HEK293 (cell line): ENCODE measurements at regions not wholly inside any gene's neighbourhood (a gene's known extent, or its start where the extent isn't known, plus 50 kb on each side); places are given as distances from the start of the nearest gene placed in this dataset.
A peak's percentile ranks its signal among the peaks of the same experiment; 100 is the strongest.

ENCODE experiments used
- CTCF ChIA-PET: fragments of 350-600 bp; formaldehyde crosslinking; extraction: SDS; loops from one replicate; lab custom pipeline; 2021; ENCODE audit warnings: antibody characterized with exemption; lab: Yijun Ruan, JAX
- POLR2A ChIA-PET: fragments of 300-600 bp; formaldehyde crosslinking; extraction: SDS; loops from one replicate; lab custom pipeline; 2020; ENCODE audit warnings: antibody characterized with exemption, inconsistent platforms; lab: Yijun Ruan, JAX
- H3K27ac ChIP-seq: fragments of 200-500 bp; sonication (Bioruptor generic); 2 replicates; pipeline ENCODE4 v1.5.1; 2014; ENCODE audit warnings: low read depth, low read length, control low read depth, inconsistent platforms; ENCODE audit errors: extremely low read depth
- H3K36me3 ChIP-seq, 2 experiments: fragments of 200-500 bp in 1 of 2; sonication (Bioruptor generic) in 1 of 2; 1 replicate in 1 of 2; 2 replicates in 1 of 2; pipeline ENCODE4 v1.5.1; 2014 to 2017; ENCODE audit warnings: inconsistent platforms in 2 of 2, low read length in 2 of 2; ENCODE audit not compliant: control insufficient read depth in 2 of 2, insufficient read depth in 1 of 2
- H3K4me1 ChIP-seq: fragments of 200-500 bp; sonication (Bioruptor generic); 2 replicates; pipeline ENCODE4 v1.5.1; 2014; ENCODE audit warnings: mild to moderate bottlenecking, low read length, inconsistent platforms; ENCODE audit not compliant: control insufficient read depth, insufficient read depth
- H3K4me3 ChIP-seq: 2 replicates; pipeline ENCODE4 v1.5.1; 2011; ENCODE audit warnings: low read depth, mild to moderate bottlenecking, control low read depth, low read length, moderate library complexity
- H3K9me3 ChIP-seq: fragments of 200-500 bp; sonication (Bioruptor generic); 2 replicates; pipeline ENCODE4 v1.5.1; 2014; ENCODE audit warnings: low read depth, low read length, inconsistent platforms; ENCODE audit not compliant: control insufficient read depth, insufficient read depth
- ATF2 ChIP-seq: fragments of 450-650 bp; formaldehyde crosslinking; IDR thresholded peaks from 2 replicates; pipeline ENCODE4 v1.5.1; 2016; ENCODE audit warnings: missing biosample characterization, missing genetic modification characterization, low read depth
- BCL11A ChIP-seq: fragments of 450-650 bp; formaldehyde crosslinking; IDR thresholded peaks from 2 replicates; pipeline ENCODE4 v1.5.1; 2016; ENCODE audit warnings: low read depth, missing biosample characterization, missing genetic modification characterization
- GLI4 ChIP-seq: fragments of 450-650 bp; formaldehyde crosslinking; IDR thresholded peaks from 2 replicates; pipeline ENCODE4 v1.5.1; 2016; ENCODE audit warnings: missing biosample characterization, missing genetic modification characterization
- IKZF3 ChIP-seq: fragments of 450-650 bp; IDR thresholded peaks from 2 replicates; pipeline ENCODE4 v1.5.0; 2018; ENCODE audit warnings: missing biosample characterization, mild to moderate bottlenecking, missing genetic modification characterization, moderate library complexity
- PRDM10 ChIP-seq: fragments of 450-650 bp; formaldehyde crosslinking; IDR thresholded peaks from 2 replicates; pipeline ENCODE4 v1.5.1; 2016; ENCODE audit warnings: missing biosample characterization, missing genetic modification characterization
- SP2 ChIP-seq: fragments of 450-650 bp; formaldehyde crosslinking; IDR thresholded peaks from 2 replicates; pipeline ENCODE4 v1.5.1; 2016; ENCODE audit warnings: missing biosample characterization, missing genetic modification characterization
- ZBTB44 ChIP-seq: fragments of 450-650 bp; IDR thresholded peaks from 2 replicates; pipeline ENCODE4 v1.5.1; 2018; ENCODE audit warnings: missing biosample characterization, mild to moderate bottlenecking, missing genetic modification characterization
- ZNF157 ChIP-seq: fragments of 450-650 bp; formaldehyde crosslinking; IDR thresholded peaks from 2 replicates; pipeline ENCODE4 v1.5.1; 2016; ENCODE audit warnings: missing biosample characterization, missing genetic modification characterization
- ZNF341 ChIP-seq: fragments of 450-650 bp; formaldehyde crosslinking; IDR thresholded peaks from 2 replicates; pipeline ENCODE4; 2016; ENCODE audit warnings: low read depth, missing biosample characterization, missing genetic modification characterization
- ZNF530 ChIP-seq: fragments of 450-650 bp; formaldehyde crosslinking; IDR thresholded peaks from 2 replicates; pipeline ENCODE4 v1.5.1; 2016; ENCODE audit warnings: low read depth, missing biosample characterization, missing genetic modification characterization
- ZNF558 ChIP-seq: fragments of 450-650 bp; formaldehyde crosslinking; IDR thresholded peaks from 2 replicates; pipeline ENCODE4 v1.5.1; 2016; ENCODE audit warnings: missing biosample characterization, missing genetic modification characterization
- ZNF585B ChIP-seq: fragments of 450-650 bp; formaldehyde crosslinking; IDR thresholded peaks from 2 replicates; pipeline ENCODE4 v1.5.1; 2016; ENCODE audit warnings: missing biosample characterization, missing genetic modification characterization
- ZNF623 ChIP-seq: fragments of 450-650 bp; formaldehyde crosslinking; IDR thresholded peaks from 2 replicates; pipeline ENCODE4 v1.5.1; 2016; ENCODE audit warnings: missing biosample characterization, missing genetic modification characterization
- ZNF660 ChIP-seq: fragments of 450-650 bp; IDR thresholded peaks from 2 replicates; pipeline ENCODE4 v1.5.1; 2018; ENCODE audit warnings: missing biosample characterization, mild to moderate bottlenecking, missing genetic modification characterization
- ZNF791 ChIP-seq: fragments of 450-650 bp; formaldehyde crosslinking; IDR thresholded peaks from 2 replicates; pipeline ENCODE4 v1.5.1; 2016; ENCODE audit warnings: missing biosample characterization, missing genetic modification characterization
- ZNF843 ChIP-seq: fragments of 450-650 bp; formaldehyde crosslinking; IDR thresholded peaks from 2 replicates; pipeline ENCODE4 v1.5.1; 2016; ENCODE audit warnings: missing biosample characterization, missing genetic modification characterization
- ZSCAN5A ChIP-seq: fragments of 450-650 bp; formaldehyde crosslinking; IDR thresholded peaks from 2 replicates; pipeline ENCODE4 v1.5.1; 2016; ENCODE audit warnings: missing biosample characterization, missing genetic modification characterization
- TF ChIP-seq, protein P1 (sequence below): fragments of 450-650 bp; formaldehyde crosslinking; IDR thresholded peaks from 2 replicates; pipeline ENCODE4 v1.5.1; 2016; ENCODE audit warnings: missing biosample characterization, missing genetic modification characterization
- TF ChIP-seq, protein P2 (sequence below): fragments of 450-650 bp; formaldehyde crosslinking; IDR thresholded peaks from 2 replicates; pipeline ENCODE4 v1.5.1; 2017; ENCODE audit warnings: missing biosample characterization, missing genetic modification characterization

- no peak for TF ChIP-seq ATF2 (tag by site-specific recombination)
- TF ChIP-seq, protein P1, sequence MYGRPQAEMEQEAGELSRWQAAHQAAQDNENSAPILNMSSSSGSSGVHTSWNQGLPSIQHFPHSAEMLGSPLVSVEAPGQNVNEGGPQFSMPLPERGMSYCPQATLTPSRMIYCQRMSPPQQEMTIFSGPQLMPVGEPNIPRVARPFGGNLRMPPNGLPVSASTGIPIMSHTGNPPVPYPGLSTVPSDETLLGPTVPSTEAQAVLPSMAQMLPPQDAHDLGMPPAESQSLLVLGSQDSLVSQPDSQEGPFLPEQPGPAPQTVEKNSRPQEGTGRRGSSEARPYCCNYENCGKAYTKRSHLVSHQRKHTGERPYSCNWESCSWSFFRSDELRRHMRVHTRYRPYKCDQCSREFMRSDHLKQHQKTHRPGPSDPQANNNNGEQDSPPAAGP = no peak
- TF ChIP-seq GLI4 (tag by site-specific recombination) = no peak
- no peak for TF ChIP-seq IKZF3 (tag by site-specific recombination)
- TF ChIP-seq ZBTB44 (tag by site-specific recombination) = no peak
- no peak for TF ChIP-seq ZNF558 (tag by site-specific recombination)
- no peak for TF ChIP-seq ZNF157 (tag by site-specific recombination)
- TF ChIP-seq ZNF530 = no peak
Measured at GRCh38 chr2:58798676-58799208, 557.6 kb upstream of the FANCL start (continued).

DNA sequence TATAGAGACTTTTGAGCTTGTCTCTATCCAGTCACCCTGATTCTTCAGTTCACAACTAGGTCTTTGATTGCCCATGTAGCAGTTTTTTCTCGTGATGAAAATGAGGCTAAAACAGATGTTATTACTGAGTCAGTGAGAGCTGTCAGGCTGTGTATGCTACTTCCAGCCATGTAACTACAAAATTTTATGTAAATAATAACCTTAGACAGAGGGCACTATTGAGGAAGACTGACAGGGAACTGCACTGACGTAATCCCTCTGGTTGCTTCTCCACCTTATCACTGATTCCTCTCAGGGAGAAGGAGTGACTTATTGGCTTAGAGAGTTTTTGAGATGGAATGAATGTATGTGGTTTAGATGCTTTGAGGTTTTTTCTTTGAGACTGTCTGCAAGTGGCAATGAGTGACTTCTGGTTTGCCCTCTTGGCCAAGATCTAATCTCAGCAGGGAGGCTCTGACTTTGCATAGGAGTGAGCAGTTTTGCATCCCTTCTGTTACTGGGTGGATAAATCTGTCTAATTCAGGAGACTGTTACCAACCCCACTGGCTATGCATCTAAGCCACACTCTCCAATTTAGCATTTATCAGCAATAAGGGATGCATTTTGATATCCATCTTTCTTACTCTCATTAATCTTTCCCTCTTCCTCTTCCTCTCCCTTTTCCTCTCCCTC, 555.2 kb upstream of the FANCL start:
- Histone ChIP-seq H3K4me3 (no peak overlapping the region), H3K4me1 (no peaks in the 10 kb centered on the region; the same call in 1 of the 2 replicates), H3K36me3 (no peaks in the 10 kb centered on the region), H3K27ac (no peak overlapping the region), H3K9me3 (no peaks in the 10 kb centered on the region)
- TF ChIP-seq ZNF660 (tag by site-specific recombination) = 0 out of 2 replicates have a peak, but pooled peaks have one; percentile 30
- TF ChIP-seq, protein P2, sequence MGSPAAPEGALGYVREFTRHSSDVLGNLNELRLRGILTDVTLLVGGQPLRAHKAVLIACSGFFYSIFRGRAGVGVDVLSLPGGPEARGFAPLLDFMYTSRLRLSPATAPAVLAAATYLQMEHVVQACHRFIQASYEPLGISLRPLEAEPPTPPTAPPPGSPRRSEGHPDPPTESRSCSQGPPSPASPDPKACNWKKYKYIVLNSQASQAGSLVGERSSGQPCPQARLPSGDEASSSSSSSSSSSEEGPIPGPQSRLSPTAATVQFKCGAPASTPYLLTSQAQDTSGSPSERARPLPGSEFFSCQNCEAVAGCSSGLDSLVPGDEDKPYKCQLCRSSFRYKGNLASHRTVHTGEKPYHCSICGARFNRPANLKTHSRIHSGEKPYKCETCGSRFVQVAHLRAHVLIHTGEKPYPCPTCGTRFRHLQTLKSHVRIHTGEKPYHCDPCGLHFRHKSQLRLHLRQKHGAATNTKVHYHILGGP (tag by site-specific recombination) = no peak
- ChIA-PET CTCF (no interaction called here), POLR2A (no interaction called here)

GRCh38 chr2:58794916-58795315, 553.8 kb upstream of the FANCL start:
- H3K27ac ChIP-seq = no peak overlapping the region
- no peaks in the 10 kb centered on the region; the same call in 1 of the 2 replicates for H3K4me1 ChIP-seq
- ChIA-PET POLR2A (no interaction called here), CTCF (interaction anchor here (0.6 kb wide), 1 partner anchor 32 kb away, joined by 3 read pairs; no protein-coding TSS in a partner anchor)
- no peak overlapping the region for H3K4me3 ChIP-seq
- no peaks in the 10 kb centered on the region for H3K9me3 ChIP-seq
- no peaks in the 10 kb centered on the region for H3K36me3 ChIP-seq
- TF ChIP-seq ZNF623 = no peak
- TF ChIP-seq ZNF843 (tag by site-specific recombination) = peak; percentile 29; the same call in 1 of the 2 replicates

- Histone ChIP-seq H3K27ac (no peak overlapping the region), H3K4me3 (no peak overlapping the region), H3K36me3 (no peaks in the 10 kb centered on the region), H3K9me3 (no peaks in the 10 kb centered on the region), H3K4me1 (no peaks in the 10 kb centered on the region; the same call in 1 of the 2 replicates)
- CTCF ChIA-PET = no interaction called here
- POLR2A ChIA-PET = no interaction called here
- TF ChIP-seq BCL11A (tag by site-specific recombination) (no peak), SP2 (tag by site-specific recombination) (no peak), ZSCAN5A (tag by site-specific recombination) (no peak), ZNF585B (no peak), PRDM10 (tag by site-specific recombination) (no peak), ZNF791 (no peak), ZNF341 (no peak)
Measured at GRCh38 chr2:58794103-58794502, 553.0 kb upstream of the FANCL start.
